CD14-positive monocyte (primary cell): ENCODE measurements at regions not wholly inside any gene's neighbourhood (a gene's known extent, or its start where the extent isn't known, plus 50 kb on each side); places are given as distances from the start of the nearest gene placed in this dataset.

ENCODE experiments used
- DNase-seq, 3 donors: peaks; one replicate each; pipeline ENCODE4 v3.0.0-alpha.2; 2011 to 2022
- H2AFZ ChIP-seq: 2 replicates; pipeline ENCODE4 v1.6.0; 2012; ENCODE audit warnings: mild to moderate bottlenecking, low read depth, low read length, inconsistent platforms; ENCODE audit not compliant: insufficient read depth, poor library complexity, severe bottlenecking
- H3K27ac ChIP-seq, 2 donors: 1 replicate in 1 of 2; 2 replicates in 1 of 2; pipeline ENCODE4 v1.5.1; 2012 to 2013; ENCODE audit warnings: low read length in 2 of 2, control low read depth in 1 of 2, inconsistent platforms in 1 of 2, low read depth in 1 of 2, mild to moderate bottlenecking in 1 of 2
- H3K27me3 ChIP-seq, 2 donors: one replicate each; pipeline versions ENCODE4 v1.6.0 to v1.6.1; 2011 to 2013; ENCODE audit warnings: low read length in 2 of 2; ENCODE audit not compliant: control insufficient read depth in 2 of 2, insufficient read depth in 2 of 2
- H3K36me3 ChIP-seq, 2 donors: replicated peaks in 1 of 2; 1 replicate in 1 of 2; 2 replicates in 1 of 2; pipeline versions ENCODE4 v1.5.1 to v1.6.1; 2012 to 2013; ENCODE audit warnings: low read length in 2 of 2, control low read depth in 1 of 2, inconsistent platforms in 1 of 2, mild to moderate bottlenecking in 1 of 2; ENCODE audit not compliant: insufficient read depth in 2 of 2, control insufficient read depth in 1 of 2
- H3K4me1 ChIP-seq, 2 donors: 1 replicate in 1 of 2; 2 replicates in 1 of 2; pipeline versions ENCODE4 v1.5.1 to v1.6.1; 2012 to 2013; ENCODE audit warnings: low read length in 2 of 2, control low read depth in 1 of 2, inconsistent platforms in 1 of 2, mild to moderate bottlenecking in 1 of 2, moderate library complexity in 1 of 2; ENCODE audit not compliant: insufficient read depth in 2 of 2, control insufficient read depth in 1 of 2
- H3K4me2 ChIP-seq: replicated peaks from 2 replicates; pipeline ENCODE3; 2012; ENCODE audit warnings: low read length, moderate library complexity, mild to moderate bottlenecking; ENCODE audit not compliant: poor library complexity, severe bottlenecking; ENCODE audit errors: extremely low read depth
- H3K4me3 ChIP-seq, 3 experiments: fragments of 200-600 bp in 1 of 3; sonication (generic) in 1 of 3; replicated peaks in 1 of 3; 1 replicate in 2 of 3; 2 replicates in 1 of 3; pipeline ENCODE4 v1.5.1; 2011 to 2013; ENCODE audit warnings: low read length in 3 of 3, mild to moderate bottlenecking in 3 of 3, control low read depth in 2 of 3, low read depth in 2 of 3, inconsistent platforms in 1 of 3, moderate library complexity in 1 of 3
- H3K79me2 ChIP-seq: 2 replicates; pipeline ENCODE4 v1.6.0; 2012; ENCODE audit warnings: mild to moderate bottlenecking, control low read depth, inconsistent platforms, low read length, moderate library complexity; ENCODE audit not compliant: insufficient read depth
- H3K9ac ChIP-seq: 2 replicates; pipeline ENCODE4 v1.6.0; 2017; ENCODE audit warnings: low read length, mild to moderate bottlenecking; ENCODE audit not compliant: insufficient read depth, poor library complexity, severe bottlenecking
- H3K9me3 ChIP-seq, 2 donors: replicated peaks in 1 of 2; 1 replicate in 1 of 2; 2 replicates in 1 of 2; pipeline versions ENCODE4 v1.5.1 to v1.6.1; 2012 to 2013; ENCODE audit warnings: low read length in 2 of 2, control low read depth in 1 of 2; ENCODE audit not compliant: control insufficient read depth in 1 of 2, insufficient read depth in 1 of 2
- H4K20me1 ChIP-seq: 2 replicates; pipeline ENCODE4 v1.6.0; 2012; ENCODE audit warnings: mild to moderate bottlenecking, low read length, control low read depth, moderate library complexity; ENCODE audit not compliant: insufficient read depth
- H3K27ac Mint-ChIP-seq, 7 donors: one replicate each; pipeline ENCODE4 v1.8.0; 2020; ENCODE audit warnings: mild to moderate bottlenecking in 7 of 7, mixed read lengths in 7 of 7, moderate library complexity in 6 of 7, inconsistent platforms in 2 of 7
- H3K27me3 Mint-ChIP-seq, 3 donors: one replicate each; pipeline ENCODE4 v1.8.0; 2021 to 2022; ENCODE audit warnings: low read depth in 3 of 3, mild to moderate bottlenecking in 3 of 3, mixed read lengths in 3 of 3, moderate library complexity in 3 of 3, inconsistent platforms in 1 of 3
- H3K36me3 Mint-ChIP-seq, 2 donors: one replicate each; pipeline ENCODE4 v1.8.0; 2020; ENCODE audit warnings: mixed read lengths in 2 of 2, inconsistent platforms in 1 of 2, mild to moderate bottlenecking in 1 of 2
- H3K4me1 Mint-ChIP-seq: one replicate; pipeline ENCODE4 v1.8.0; 2020; ENCODE audit warnings: mild to moderate bottlenecking, mixed read lengths
- H3K4me3 Mint-ChIP-seq, 2 donors: one replicate each; pipeline ENCODE4 v1.8.0; 2020; ENCODE audit warnings: mild to moderate bottlenecking in 2 of 2, mixed read lengths in 2 of 2, moderate library complexity in 1 of 2
- H3K9me3 Mint-ChIP-seq, 7 donors: one replicate each; pipeline ENCODE4 v1.8.0; 2020 to 2022; ENCODE audit warnings: mixed read lengths in 7 of 7, mild to moderate bottlenecking in 6 of 7, moderate library complexity in 6 of 7, inconsistent platforms in 2 of 7
- WGBS: methylation state at CpG from one replicate; pipeline ENCODE4 v1.1.5; 2013; ENCODE audit warnings: missing lambda C conversion rate; ENCODE audit not compliant: insufficient coverage; 5-methylcytosine and 5-hydroxymethylcytosine counted together
- intact Hi-C, 2 donors: fragments of 100-400 bp; cut with micrococcal nuclease; formaldehyde crosslinking; loops; one replicate each; pipeline versions ENCODE4 v1.15.0 to v1.15.1; 2023
- TF ChIP-seq, protein P1 (sequence below): fragments of 200-600 bp; IDR thresholded peaks from one replicate; pipeline ENCODE4 v1.8.0; 2022; ENCODE audit warnings: antibody characterized with exemption, mild to moderate bottlenecking

- intact Hi-C loops = no loop called here
- no peak overlapping the region for H3K4me3 ChIP-seq
These were observed 654.6 kb upstream of the SLITRK1 start for GRCh38 chr13:84536906-84537305.

DNA sequence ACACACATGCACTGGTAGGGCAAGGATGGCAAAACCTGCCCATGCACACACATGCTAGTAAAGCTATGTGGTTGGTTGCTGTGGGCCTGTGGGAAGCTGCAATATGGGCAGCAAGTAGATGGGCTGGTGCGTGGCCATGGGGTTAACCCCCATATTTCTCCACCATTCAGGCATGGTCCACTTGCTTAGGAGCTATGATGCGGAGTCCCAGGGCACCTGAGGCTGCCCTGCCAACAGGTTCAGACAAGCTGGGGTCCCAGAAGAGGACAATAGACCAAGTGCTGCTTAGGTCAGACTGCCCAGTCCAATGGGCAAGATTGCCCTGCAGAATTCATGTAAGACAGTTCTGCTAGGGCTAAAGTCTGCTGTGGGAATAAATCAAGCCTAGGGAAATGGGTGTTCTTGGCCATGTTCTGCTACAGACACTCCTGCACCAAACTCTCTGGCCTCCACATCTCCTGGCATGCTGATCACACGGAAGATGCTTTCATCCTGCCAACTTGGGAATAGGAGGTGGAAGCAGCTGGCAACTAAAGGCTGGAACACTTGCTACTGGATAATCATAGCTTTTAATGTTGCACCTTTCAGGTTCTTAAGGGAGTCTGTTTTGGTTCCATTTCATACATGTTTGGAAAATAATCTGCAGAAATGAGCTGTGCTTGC is 646.3 kb upstream of the SLITRK1 start:
- Histone ChIP-seq H3K79me2 (no peaks in the 10 kb centered on the region), H3K4me2 (no peak overlapping the region), H2AFZ (no peak overlapping the region), H3K36me3 (no peaks in the 10 kb centered on the region), H3K4me3 (no peak overlapping the region), H4K20me1 (no peaks in the 10 kb centered on the region), H3K9me3 (peaks cover 6 to 11% of the 10 kb centered on the region in 2 donors), H3K9ac (no peak overlapping the region), H3K27ac (no peak overlapping the region), H3K27me3 (no peaks in the 10 kb centered on the region), H3K4me1 (no peaks in the 10 kb centered on the region)
- no peak overlapping the region for H3K27ac Mint-ChIP-seq
- no peaks in the 10 kb centered on the region for H3K4me1 Mint-ChIP-seq
- H3K4me3 Mint-ChIP-seq = no peak overlapping the region
- no peak for DNase-seq
- intact Hi-C loops = no loop called here
- no peaks in the 10 kb centered on the region for H3K36me3 Mint-ChIP-seq
- no peaks in the 10 kb centered on the region for H3K27me3 Mint-ChIP-seq
- 85% methylated on average over 2 of the region's 3 CpGs for WGBS
- TF ChIP-seq, protein P1, sequence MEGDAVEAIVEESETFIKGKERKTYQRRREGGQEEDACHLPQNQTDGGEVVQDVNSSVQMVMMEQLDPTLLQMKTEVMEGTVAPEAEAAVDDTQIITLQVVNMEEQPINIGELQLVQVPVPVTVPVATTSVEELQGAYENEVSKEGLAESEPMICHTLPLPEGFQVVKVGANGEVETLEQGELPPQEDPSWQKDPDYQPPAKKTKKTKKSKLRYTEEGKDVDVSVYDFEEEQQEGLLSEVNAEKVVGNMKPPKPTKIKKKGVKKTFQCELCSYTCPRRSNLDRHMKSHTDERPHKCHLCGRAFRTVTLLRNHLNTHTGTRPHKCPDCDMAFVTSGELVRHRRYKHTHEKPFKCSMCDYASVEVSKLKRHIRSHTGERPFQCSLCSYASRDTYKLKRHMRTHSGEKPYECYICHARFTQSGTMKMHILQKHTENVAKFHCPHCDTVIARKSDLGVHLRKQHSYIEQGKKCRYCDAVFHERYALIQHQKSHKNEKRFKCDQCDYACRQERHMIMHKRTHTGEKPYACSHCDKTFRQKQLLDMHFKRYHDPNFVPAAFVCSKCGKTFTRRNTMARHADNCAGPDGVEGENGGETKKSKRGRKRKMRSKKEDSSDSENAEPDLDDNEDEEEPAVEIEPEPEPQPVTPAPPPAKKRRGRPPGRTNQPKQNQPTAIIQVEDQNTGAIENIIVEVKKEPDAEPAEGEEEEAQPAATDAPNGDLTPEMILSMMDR = no peak
- peaks cover 0 to 12% (median 8%) of the 10 kb centered on the region in 7 donors for H3K9me3 Mint-ChIP-seq

More at GRCh38 chr13:84536906-84537305, 654.6 kb upstream of the SLITRK1 start:
- no peak overlapping the region for H2AFZ ChIP-seq
- H3K9me3 ChIP-seq = peaks cover 3 to 4% of the 10 kb centered on the region in 2 donors
- no peak overlapping the region for H3K4me2 ChIP-seq
- no CpG with 5 or more reads among the region's 2 CpGs for WGBS
- Mint-ChIP-seq H3K27ac (no peak overlapping the region), H3K4me3 (no peak overlapping the region), H3K27me3 (no peaks in the 10 kb centered on the region), H3K9me3 (peaks cover 0 to 5% (median 4%) of the 10 kb centered on the region in 7 donors), H3K4me1 (no peaks in the 10 kb centered on the region), H3K36me3 (no peaks in the 10 kb centered on the region)
- DNase-seq = no peak
- H3K27ac ChIP-seq = no peak overlapping the region
- TF ChIP-seq, protein P1 = no peak
- H3K9ac ChIP-seq = no peak overlapping the region
- H3K4me1 ChIP-seq = no peaks in the 10 kb centered on the region
- H4K20me1 ChIP-seq = no peaks in the 10 kb centered on the region
- no peaks in the 10 kb centered on the region for H3K27me3 ChIP-seq
- H3K79me2 ChIP-seq = no peaks in the 10 kb centered on the region
- H3K36me3 ChIP-seq = no peaks in the 10 kb centered on the region
